ENCODE measurements at regions not wholly inside any gene's neighbourhood (a gene's known extent, or its start where the extent isn't known, plus 50 kb on each side); places are given as distances from the start of the nearest gene placed in this dataset.
"Not testable (repeated sequence)": the region's sequence is repeated elsewhere in the genome, so short reads cannot be mapped to it uniquely, and the experiment has no call there.

- intact Hi-C loops (cut with micrococcal nuclease); H3K4me3 Mint-ChIP-seq; H3K27me3 Mint-ChIP-seq (ENCODE audit: insufficient read depth); DNase-seq (ENCODE audit: low spot score); H3K4me1 Mint-ChIP-seq (ENCODE audit: low read depth); H3K27ac Mint-ChIP-seq; H3K9me3 Mint-ChIP-seq; H3K36me3 Mint-ChIP-seq (ENCODE audit: low read depth): not testable (repeated sequence)
Measured at GRCh38 chr4:162817374-162817773, 349.3 kb downstream of the NAF1 start.

GRCh38 chr4:162804351-162804924 is 362.3 kb downstream of the NAF1 start:
- Mint-ChIP-seq H3K4me3 (no peak overlapping the region), H3K27me3 (ENCODE audit: insufficient read depth) (no peaks in the 10 kb centered on the region), H3K36me3 (ENCODE audit: low read depth) (no peaks in the 10 kb centered on the region), H3K4me1 (ENCODE audit: low read depth) (no peaks in the 10 kb centered on the region), H3K9me3 (no peaks in the 10 kb centered on the region), H3K27ac (no peak overlapping the region)
- intact Hi-C loops (cut with micrococcal nuclease), result no loop called here
- no peak for DNase-seq (ENCODE audit: low spot score)

GRCh38 chr4:162803378-162803777 is 363.3 kb downstream of the NAF1 start:
- intact Hi-C loops (cut with micrococcal nuclease), result no loop called here
- Mint-ChIP-seq H3K36me3 (ENCODE audit: low read depth) (no peaks in the 10 kb centered on the region), H3K4me1 (ENCODE audit: low read depth) (no peaks in the 10 kb centered on the region), H3K9me3 (no peaks in the 10 kb centered on the region), H3K27me3 (ENCODE audit: insufficient read depth) (no peaks in the 10 kb centered on the region), H3K4me3 (no peak overlapping the region), H3K27ac (no peak overlapping the region)
- no peak for DNase-seq (ENCODE audit: low spot score)

GRCh38 chr4:162797108-162797507 is 369.6 kb downstream of the NAF1 start:
- DNase-seq (ENCODE audit: low spot score), result no peak
- Mint-ChIP-seq H3K4me3 (no peak overlapping the region), H3K27ac (no peak overlapping the region), H3K27me3 (ENCODE audit: insufficient read depth) (no peaks in the 10 kb centered on the region), H3K9me3 (no peaks in the 10 kb centered on the region), H3K36me3 (ENCODE audit: low read depth) (no peaks in the 10 kb centered on the region), H3K4me1 (ENCODE audit: low read depth) (no peaks in the 10 kb centered on the region)
- intact Hi-C loops (cut with micrococcal nuclease), result no loop called here

- Mint-ChIP-seq H3K9me3 (no peaks in the 10 kb centered on the region), H3K27ac (no peak overlapping the region), H3K4me1 (ENCODE audit: low read depth) (no peaks in the 10 kb centered on the region), H3K36me3 (ENCODE audit: low read depth) (no peaks in the 10 kb centered on the region), H3K27me3 (ENCODE audit: insufficient read depth) (no peaks in the 10 kb centered on the region), H3K4me3 (no peak overlapping the region)
- no peak for DNase-seq (ENCODE audit: low spot score)
- intact Hi-C loops (cut with micrococcal nuclease), result no loop called here
Measured at GRCh38 chr4:162793571-162793970, 373.1 kb downstream of the NAF1 start.

GRCh38 chr4:162793004-162793403 is 373.7 kb downstream of the NAF1 start:
- Mint-ChIP-seq H3K4me1 (ENCODE audit: low read depth) (no peaks in the 10 kb centered on the region), H3K27ac (no peak overlapping the region), H3K27me3 (ENCODE audit: insufficient read depth) (no peaks in the 10 kb centered on the region), H3K4me3 (no peak overlapping the region), H3K36me3 (ENCODE audit: low read depth) (no peaks in the 10 kb centered on the region), H3K9me3 (no peaks in the 10 kb centered on the region)
- DNase-seq (ENCODE audit: low spot score), result no peak
- intact Hi-C loops (cut with micrococcal nuclease), result no loop called here

- no peaks in the 10 kb centered on the region for H3K4me1 Mint-ChIP-seq (ENCODE audit: low read depth)
- H3K4me3 Mint-ChIP-seq, result no peak overlapping the region
Measured at GRCh38 chr4:162791226-162791625, 375.5 kb downstream of the NAF1 start.

GRCh38 chr4:162787120-162787519 is 379.6 kb downstream of the NAF1 start:
- Mint-ChIP-seq H3K27ac (no peak overlapping the region), H3K27me3 (ENCODE audit: insufficient read depth) (no peaks in the 10 kb centered on the region), H3K36me3 (ENCODE audit: low read depth) (no peaks in the 10 kb centered on the region), H3K4me1 (ENCODE audit: low read depth) (no peaks in the 10 kb centered on the region), H3K4me3 (no peak overlapping the region), H3K9me3 (no peaks in the 10 kb centered on the region)
- intact Hi-C loops (cut with micrococcal nuclease), result no loop called here
- no peak for DNase-seq (ENCODE audit: low spot score)

More at GRCh38 chr4:162791226-162791625, 375.5 kb downstream of the NAF1 start:
- Mint-ChIP-seq H3K27me3 (ENCODE audit: insufficient read depth) (no peaks in the 10 kb centered on the region), H3K27ac (no peak overlapping the region), H3K9me3 (no peaks in the 10 kb centered on the region), H3K36me3 (ENCODE audit: low read depth) (no peaks in the 10 kb centered on the region)
- no peak for DNase-seq (ENCODE audit: low spot score)
- intact Hi-C loops (cut with micrococcal nuclease), result no loop called here

GRCh38 chr4:162782778-162783525 is 383.7 kb downstream of the NAF1 start:
- Mint-ChIP-seq H3K36me3 (ENCODE audit: low read depth) (no peaks in the 10 kb centered on the region), H3K9me3 (no peaks in the 10 kb centered on the region), H3K4me1 (ENCODE audit: low read depth) (no peaks in the 10 kb centered on the region), H3K27ac (no peak overlapping the region), H3K27me3 (ENCODE audit: insufficient read depth) (no peaks in the 10 kb centered on the region), H3K4me3 (no peak overlapping the region)
- intact Hi-C loops (cut with micrococcal nuclease), result no loop called here
- no peak for DNase-seq (ENCODE audit: low spot score)

- intact Hi-C loops (cut with micrococcal nuclease), result no loop called here
- Mint-ChIP-seq H3K36me3 (ENCODE audit: low read depth) (no peaks in the 10 kb centered on the region), H3K9me3 (no peaks in the 10 kb centered on the region), H3K4me3 (no peak overlapping the region), H3K4me1 (ENCODE audit: low read depth) (no peaks in the 10 kb centered on the region), H3K27me3 (ENCODE audit: insufficient read depth) (no peaks in the 10 kb centered on the region), H3K27ac (no peak overlapping the region)
- DNase-seq (ENCODE audit: low spot score), result no peak
Measured at GRCh38 chr4:162782096-162782777, 384.5 kb downstream of the NAF1 start.

- Mint-ChIP-seq H3K4me1 (ENCODE audit: low read depth) (no peaks in the 10 kb centered on the region), H3K27ac (no peak overlapping the region), H3K4me3 (no peak overlapping the region), H3K9me3 (no peaks in the 10 kb centered on the region), H3K27me3 (ENCODE audit: insufficient read depth) (no peaks in the 10 kb centered on the region), H3K36me3 (ENCODE audit: low read depth) (no peaks in the 10 kb centered on the region)
- intact Hi-C loops (cut with micrococcal nuclease), result no loop called here
- no peak for DNase-seq (ENCODE audit: low spot score)
Measured at GRCh38 chr4:162770761-162771490, 395.8 kb downstream of the NAF1 start.

GRCh38 chr4:162767083-162767482 is 399.6 kb downstream of the NAF1 start:
- Mint-ChIP-seq H3K36me3 (ENCODE audit: low read depth) (no peaks in the 10 kb centered on the region), H3K9me3 (no peaks in the 10 kb centered on the region), H3K4me1 (ENCODE audit: low read depth) (no peaks in the 10 kb centered on the region), H3K4me3 (no peak overlapping the region), H3K27me3 (ENCODE audit: insufficient read depth) (no peaks in the 10 kb centered on the region), H3K27ac (no peak overlapping the region)
- intact Hi-C loops (cut with micrococcal nuclease), result no loop called here
- DNase-seq (ENCODE audit: low spot score), result no peak

- Mint-ChIP-seq H3K4me3 (no peak overlapping the region), H3K27ac (no peak overlapping the region), H3K27me3 (ENCODE audit: insufficient read depth) (no peaks in the 10 kb centered on the region), H3K4me1 (ENCODE audit: low read depth) (no peaks in the 10 kb centered on the region), H3K9me3 (no peaks in the 10 kb centered on the region), H3K36me3 (ENCODE audit: low read depth) (no peaks in the 10 kb centered on the region)
- DNase-seq (ENCODE audit: low spot score), result no peak
- intact Hi-C loops (cut with micrococcal nuclease), result no loop called here
Measured at GRCh38 chr4:162761965-162762364, 404.7 kb downstream of the NAF1 start.

All from activated T-helper 1 cell treated with anti-CD3 and anti-CD28 coated beads, Interleukin-12 subunit alpha, Interleukin-12 subunit beta, Interleukin-2, Interleukin-4 antibody, amounts not matched to agents 30 ng/mL and 10 ng/mL and 1 ng/mL, durations not matched to agents 14 hours and 24 hours and 36 hours (primary cell).